ENCODE measurements at regions not wholly inside any gene's neighbourhood (a gene's known extent, or its start where the extent isn't known, plus 50 kb on each side); places are given as distances from the start of the nearest gene placed in this dataset.

GRCh38 chr1:238900334-238900865 lies 486.0 kb upstream of the CHRM3 start:
- no peak for TF ChIP-seq CTCF (IDR thresholded peaks at IDR 0.05)
- TF ChIP-seq POLR2A (IDR thresholded peaks at IDR 0.05) = no peak
